Transverse colon (tissue), 4 donors: ENCODE measurements at regions not wholly inside any gene's neighbourhood (a gene's known extent, or its start where the extent isn't known, plus 50 kb on each side); places are given as distances from the start of the nearest gene placed in this dataset.
A peak's percentile ranks its signal among the peaks of the same experiment; 100 is the strongest.

Source experiments
- DNase-seq: peaks from one replicate; pipeline ENCODE4 v3.0.0-alpha.2; 2019
- H3K27ac ChIP-seq, 4 donors: fragments of 200-600 bp; sonication (generic); 2 replicates each; pipeline ENCODE4 v1.5.1; 2016 to 2018; ENCODE audit warnings: inconsistent platforms in 4 of 4
- H3K27me3 ChIP-seq: fragments of 200-600 bp; sonication (generic); 2 replicates; pipeline ENCODE4 v1.5.1; 2017; ENCODE audit warnings: inconsistent platforms
- H3K36me3 ChIP-seq, 4 donors: fragments of 200-600 bp; sonication (generic); 2 replicates each; pipeline ENCODE4 v1.5.1; 2017 to 2019; ENCODE audit warnings: inconsistent platforms in 4 of 4
- H3K4me1 ChIP-seq, 4 donors: fragments of 200-600 bp; sonication (generic); 2 replicates each; pipeline ENCODE4 v1.5.1; 2017 to 2020; ENCODE audit warnings: inconsistent platforms in 4 of 4
- H3K4me3 ChIP-seq, 4 donors: fragments of 200-600 bp; sonication (generic); 1 replicate in 1 of 4; 2 replicates in 3 of 4; pipeline versions ENCODE4 v1.5.1 to v1.6.1; 2017 to 2019; ENCODE audit warnings: inconsistent platforms in 4 of 4
- H3K9me3 ChIP-seq, 2 donors: fragments of 200-600 bp; sonication (generic); 2 replicates each; pipeline ENCODE4 v1.5.1; 2017 to 2019; ENCODE audit warnings: inconsistent platforms in 2 of 2
- CTCF ChIP-seq, 5 experiments: fragments of 200-600 bp in 3 of 5; fragments of 450-650 bp in 2 of 5; sonication (generic) in 3 of 5; IDR thresholded peaks; 1 replicate in 2 of 5; 2 replicates in 3 of 5; pipeline ENCODE4 v1.5.1; 2016 to 2017; ENCODE audit warnings: antibody characterized with exemption in 5 of 5, inconsistent platforms in 3 of 5, mild to moderate bottlenecking in 2 of 5, moderate library complexity in 1 of 5
- EP300 ChIP-seq: sonication (generic); formaldehyde crosslinking; IDR thresholded peaks from one replicate; pipeline ENCODE4 v1.6.1; 2017; ENCODE audit warnings: antibody characterized with exemption, low read depth
- POLR2A ChIP-seq: fragments of 450-650 bp; IDR thresholded peaks from one replicate; pipeline ENCODE4 v1.6.1; 2016; ENCODE audit warnings: antibody characterized with exemption, mild to moderate bottlenecking, moderate library complexity
- POLR2AphosphoS5 ChIP-seq, 3 donors: sonication (generic); formaldehyde crosslinking; IDR thresholded peaks; one replicate each; pipeline ENCODE4 v1.6.1; 2016; ENCODE audit warnings: antibody characterized with exemption in 3 of 3
- WGBS, 2 donors: methylation state at CpG; one replicate each; pipeline ENCODE4 v1.1.5; 2018; ENCODE audit warnings: low coverage in 1 of 2; 5-methylcytosine and 5-hydroxymethylcytosine counted together
- in situ Hi-C, 4 donors: fragments of 200-750 bp; cut with MboI; loops; one replicate each; pipeline versions ENCODE4 v1.15.0 to v1.15.1; 2017; ENCODE audit warnings: low sequenced_read_pairs in 3 of 4, low pct_ligation_motif_present in 1 of 4, low pct_unique_long_range_greater_than_20kb in 1 of 4
- intact Hi-C: fragments of 100-400 bp; cut with DNase I; formaldehyde crosslinking; loops from one replicate; pipeline ENCODE4 v1.15.1; 2023; ENCODE audit warnings: low total_unique reads

- no peak for TF ChIP-seq CTCF (IDR thresholded peaks at IDR 0.05)
- TF ChIP-seq POLR2A, result no peak
- TF ChIP-seq EP300, result no peak
- no peak for TF ChIP-seq POLR2AphosphoS5 (IDR thresholded peaks at IDR 0.05)
- in situ Hi-C loops (no loop called here), intact Hi-C loops (no loop called here)
- no peak overlapping the region for H3K27ac ChIP-seq
- DNase-seq, result no peak
- peaks cover 35% of the 10 kb centered on the region for H3K27me3 ChIP-seq
- no peaks in the 10 kb centered on the region for H3K9me3 ChIP-seq
- WGBS, 2 donors, result 50 to 79% methylated on average over 1 to 2 of the region's 2 CpGs
- no peaks in the 10 kb centered on the region for H3K36me3 ChIP-seq
- no peak overlapping the region for H3K4me3 ChIP-seq
- H3K4me1 ChIP-seq, result peaks cover 0 to 5% (median 2%) of the 10 kb centered on the region in 4 donors
Measured at GRCh38 chr12:113594967-113595366, 123.3 kb upstream of the LHX5 start.

- Histone ChIP-seq H3K36me3 (no peaks in the 10 kb centered on the region), H3K27ac (no peak overlapping the region), H3K9me3 (no peaks in the 10 kb centered on the region), H3K4me3 (peak overlapping the region in 1 of 4 donors; percentile 16), H3K4me1 (peaks cover 0 to 5% (median 2%) of the 10 kb centered on the region in 4 donors), H3K27me3 (peaks cover 39% of the 10 kb centered on the region)
- WGBS, 2 donors, result 7% methylated on average over 45 of the region's 46 CpGs; no CpG with 5 or more reads in 1 of the 2 donors
- DNase-seq, result no peak
- intact Hi-C loops (no loop called here), in situ Hi-C loops (no loop called here)
- no peak for TF ChIP-seq POLR2AphosphoS5 (IDR thresholded peaks at IDR 0.05)
- no peak for TF ChIP-seq POLR2A
- TF ChIP-seq CTCF (IDR thresholded peaks at IDR 0.05), result no peak
- TF ChIP-seq EP300, result no peak
Measured at GRCh38 chr12:113591480-113591974, 119.9 kb upstream of the LHX5 start.

DNA sequence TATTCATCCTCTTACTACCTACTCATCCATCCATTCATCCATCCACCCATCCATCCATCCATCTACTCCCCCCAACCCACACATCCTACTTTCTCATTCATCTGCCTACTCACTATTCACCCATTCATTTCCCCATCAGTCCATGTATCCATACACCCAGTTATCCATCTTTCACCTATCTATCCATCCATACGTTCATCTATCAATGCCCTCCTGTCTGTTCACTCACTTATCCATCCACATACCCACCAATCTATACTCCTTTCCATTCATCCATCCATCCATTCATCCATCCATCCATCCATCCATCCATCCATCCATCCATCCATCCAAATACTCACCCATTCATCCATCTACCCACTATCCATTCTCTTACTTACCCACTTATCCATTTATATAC is 117.8 kb upstream of the LHX5 start:
- intact Hi-C loops, result no loop called here
- no peak for TF ChIP-seq POLR2A
- TF ChIP-seq CTCF (IDR thresholded peaks at IDR 0.05), result no peak
- TF ChIP-seq POLR2AphosphoS5 (IDR thresholded peaks at IDR 0.05), result no peak
- no peak for TF ChIP-seq EP300

DNA sequence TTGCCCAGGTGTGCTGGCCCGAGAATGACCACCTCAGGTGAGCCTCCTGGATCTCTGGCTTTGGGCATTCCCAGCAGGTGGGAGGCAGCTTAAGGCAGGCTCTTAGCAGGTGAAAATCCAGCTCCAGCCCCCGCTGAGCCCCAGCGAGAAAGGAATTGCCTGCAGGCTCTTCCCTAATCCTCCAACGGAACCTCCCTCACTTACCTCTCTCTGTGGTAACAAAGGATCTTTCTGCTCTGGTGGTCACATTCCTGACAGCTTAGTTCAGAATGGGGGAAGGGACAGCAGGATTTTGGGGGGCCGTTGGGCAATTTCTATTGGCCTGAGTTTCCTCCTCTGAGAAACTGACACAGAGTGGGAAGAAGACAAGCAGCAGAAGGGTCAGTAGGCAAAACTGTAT is 116.0 kb upstream of the LHX5 start:
- DNase-seq, result no peak
- Histone ChIP-seq H3K4me1 (peaks cover 0 to 5% (median 2%) of the 10 kb centered on the region in 4 donors), H3K36me3 (no peaks in the 10 kb centered on the region), H3K9me3 (no peaks in the 10 kb centered on the region), H3K4me3 (no peak overlapping the region), H3K27me3 (peaks cover 32% of the 10 kb centered on the region), H3K27ac (no peak overlapping the region)
- intact Hi-C loops, result no loop called here
- in situ Hi-C loops, result no loop called here
- WGBS, 2 donors, result 0 to 12% methylated on average over 1 to 5 of the region's 5 CpGs
- TF ChIP-seq POLR2AphosphoS5 (IDR thresholded peaks at IDR 0.05) (no peak), POLR2A (no peak), CTCF (IDR thresholded peaks at IDR 0.05) (no peak), EP300 (no peak)

More for the DNA sequence above, 117.8 kb upstream of the LHX5 start:
- in situ Hi-C loops, result no loop called here
- Histone ChIP-seq H3K36me3 (no peaks in the 10 kb centered on the region), H3K4me3 (no peak overlapping the region), H3K27ac (no peak overlapping the region), H3K27me3 (peaks cover 39% of the 10 kb centered on the region), H3K9me3 (no peaks in the 10 kb centered on the region), H3K4me1 (peaks cover 0 to 5% (median 2%) of the 10 kb centered on the region in 4 donors)
- no peak for DNase-seq
- 67 to 82% methylated on average over 1 of the region's 1 CpG for WGBS, 2 donors
